H9 (cell line): ENCODE measurements at regions not wholly inside any gene's neighbourhood (a gene's known extent, or its start where the extent isn't known, plus 50 kb on each side); places are given as distances from the start of the nearest gene placed in this dataset.

Experiments used
- DNase-seq: peaks from one replicate; pipeline ENCODE4 v3.0.0-alpha.2; 2017
- H2AFZ ChIP-seq: one replicate; pipeline ENCODE4 v1.6.1; 2013; ENCODE audit warnings: mild to moderate bottlenecking, low read length, control low read depth, moderate library complexity
- H2AK5ac ChIP-seq: 2 replicates; pipeline ENCODE4 v1.6.1; 2013; ENCODE audit warnings: low read length, control low read depth, mixed read lengths; ENCODE audit not compliant: insufficient read length
- H2BK120ac ChIP-seq: one replicate; pipeline ENCODE4 v1.6.1; 2013; ENCODE audit warnings: low read depth, mild to moderate bottlenecking, low read length, control low read depth, inconsistent platforms; ENCODE audit not compliant: poor library complexity, severe bottlenecking
- H2BK12ac ChIP-seq: 2 replicates; pipeline ENCODE4 v1.6.1; 2013; ENCODE audit warnings: low read length, control low read depth, mixed read lengths, low read depth; ENCODE audit not compliant: insufficient read length
- H2BK15ac ChIP-seq: 2 replicates; pipeline ENCODE4 v1.6.1; 2013; ENCODE audit warnings: low read depth, low read length, control low read depth
- H2BK20ac ChIP-seq: one replicate; pipeline ENCODE4 v1.6.1; 2013; ENCODE audit warnings: low read depth, mild to moderate bottlenecking, low read length, control low read depth, inconsistent platforms; ENCODE audit not compliant: poor library complexity, severe bottlenecking
- H2BK5ac ChIP-seq: 2 replicates; pipeline ENCODE4 v1.6.1; 2013; ENCODE audit warnings: low read length, control low read depth, mixed read lengths; ENCODE audit not compliant: insufficient read length
- H3K14ac ChIP-seq: 2 replicates; pipeline ENCODE4 v1.6.1; 2013; ENCODE audit warnings: low read length, control low read depth; ENCODE audit not compliant: insufficient read depth
- H3K18ac ChIP-seq: 2 replicates; pipeline ENCODE4 v1.6.1; 2013; ENCODE audit warnings: low read depth, mild to moderate bottlenecking, mixed read lengths, low read length, control low read depth; ENCODE audit not compliant: insufficient read length
- H3K23ac ChIP-seq: 2 replicates; pipeline ENCODE4 v1.6.1; 2013; ENCODE audit warnings: low read length, control low read depth, mixed read lengths, low read depth; ENCODE audit not compliant: insufficient read length
- H3K23me2 ChIP-seq: 2 replicates; pipeline ENCODE4 v1.6.1; 2013; ENCODE audit warnings: low read depth, mild to moderate bottlenecking, mixed read lengths, low read length, control low read depth; ENCODE audit not compliant: insufficient read length, poor library complexity, severe bottlenecking
- H3K27ac ChIP-seq: 2 replicates; pipeline ENCODE4 v1.5.1; 2013; ENCODE audit warnings: low read length, control low read depth, mixed read lengths, low read depth; ENCODE audit not compliant: insufficient read length
- H3K27me3 ChIP-seq: 2 replicates; pipeline ENCODE4 v1.6.1; 2013; ENCODE audit warnings: low read length, control low read depth, inconsistent platforms; ENCODE audit not compliant: insufficient read depth
- H3K4ac ChIP-seq: 2 replicates; pipeline ENCODE4 v1.6.1; 2013; ENCODE audit warnings: low read depth, mild to moderate bottlenecking, control low read depth, inconsistent platforms, low read length, moderate library complexity
- H3K4me1 ChIP-seq: 2 replicates; pipeline ENCODE4 v1.6.1; 2013; ENCODE audit warnings: low read length, control low read depth, inconsistent platforms; ENCODE audit not compliant: insufficient read depth
- H3K4me2 ChIP-seq: 2 replicates; pipeline ENCODE4 v1.6.1; 2013; ENCODE audit warnings: low read length, control low read depth, mixed read lengths; ENCODE audit not compliant: insufficient read length, insufficient read depth
- H3K56ac ChIP-seq: 2 replicates; pipeline ENCODE4 v1.6.1; 2013; ENCODE audit warnings: low read depth, mild to moderate bottlenecking, mixed read lengths, low read length, control low read depth; ENCODE audit not compliant: insufficient read length
- H3K79me1 ChIP-seq: 2 replicates; pipeline ENCODE4 v1.6.1; 2013; ENCODE audit warnings: low read depth, mild to moderate bottlenecking, moderate library complexity, low read length, control low read depth, inconsistent platforms; ENCODE audit not compliant: insufficient read depth, poor library complexity, severe bottlenecking
- H3K79me2 ChIP-seq: 2 replicates; pipeline ENCODE4 v1.6.1; 2013; ENCODE audit warnings: low read length, control low read depth, inconsistent platforms; ENCODE audit not compliant: insufficient read depth
- H3K9ac ChIP-seq: 2 replicates; pipeline ENCODE4 v1.6.1; 2013; ENCODE audit warnings: low read length, control low read depth, mixed read lengths; ENCODE audit not compliant: insufficient read length; ENCODE audit errors: extremely low read depth
- H3K9me3 ChIP-seq: one replicate; pipeline ENCODE4 v1.6.1; 2013; ENCODE audit warnings: low read depth, low read length, inconsistent platforms; ENCODE audit not compliant: control insufficient read depth
- H3T11ph ChIP-seq: one replicate; pipeline ENCODE4 v1.6.1; 2013; ENCODE audit warnings: mild to moderate bottlenecking, low read length, control low read depth, inconsistent platforms
- H4K20me1 ChIP-seq: one replicate; pipeline ENCODE4 v1.6.1; 2013; ENCODE audit not compliant: control insufficient read depth, insufficient read length, insufficient read depth
- H4K5ac ChIP-seq: 2 replicates; pipeline ENCODE4 v1.6.1; 2013; ENCODE audit warnings: low read depth, mild to moderate bottlenecking, mixed read lengths, low read length, control low read depth; ENCODE audit not compliant: insufficient read length
- H4K8ac ChIP-seq: replicated peaks from 2 replicates; pipeline ENCODE4 v1.6.1; 2013; ENCODE audit warnings: low read length, control low read depth, mixed read lengths, low read depth; ENCODE audit not compliant: insufficient read length
- H4K91ac ChIP-seq: 2 replicates; pipeline ENCODE4 v1.6.1; 2013; ENCODE audit warnings: low read depth, mild to moderate bottlenecking, moderate library complexity, mixed read lengths, low read length, control low read depth; ENCODE audit not compliant: insufficient read length
- H3K27ac Mint-ChIP-seq, 3 experiments: 2 replicates in 2 of 3; 3 replicates in 1 of 3; pipeline ENCODE4 v1.8.0; 2020 to 2021; ENCODE audit warnings: mixed read lengths in 3 of 3, mild to moderate bottlenecking in 1 of 3, moderate library complexity in 1 of 3
- H3K27me3 Mint-ChIP-seq: 2 replicates; pipeline ENCODE4 v1.8.0; 2021; ENCODE audit warnings: low read depth, mild to moderate bottlenecking, moderate library complexity, mixed read lengths
- H3K36me3 Mint-ChIP-seq, 3 experiments: 2 replicates in 2 of 3; 3 replicates in 1 of 3; pipeline ENCODE4 v1.8.0; 2020 to 2021; ENCODE audit warnings: low read depth in 3 of 3, mixed read lengths in 3 of 3; ENCODE audit not compliant: insufficient read depth in 1 of 3
- H3K4me1 Mint-ChIP-seq, 2 experiments: 2 replicates each; pipeline ENCODE4 v1.8.0; 2020; ENCODE audit warnings: mixed read lengths in 2 of 2
- H3K4me3 Mint-ChIP-seq, 2 experiments: 2 replicates in 1 of 2; 3 replicates in 1 of 2; pipeline ENCODE4 v1.8.0; 2020 to 2021; ENCODE audit warnings: mild to moderate bottlenecking in 2 of 2, mixed read lengths in 2 of 2, moderate library complexity in 1 of 2
- H3K9me3 Mint-ChIP-seq, 2 experiments: 2 replicates in 1 of 2; 3 replicates in 1 of 2; pipeline ENCODE4 v1.8.0; 2020; ENCODE audit warnings: mild to moderate bottlenecking in 2 of 2, mixed read lengths in 2 of 2, moderate library complexity in 1 of 2
- CTCF ChIP-seq: fragments of 200-600 bp; sonication (generic); conservative IDR thresholded peaks from 3 replicates; pipeline ENCODE4 v1.8.0; 2021; ENCODE audit warnings: antibody characterized with exemption, mild to moderate bottlenecking
- WGBS: extraction: QIAGEN DNeasy Blood & Tissue Kit; methylation state at CpG from one replicate; pipeline ENCODE4 v1.1.7; 2013; ENCODE audit warnings: missing lambda C conversion rate, low lambda C conversion rate, mixed read lengths; ENCODE audit not compliant: insufficient read length; ENCODE audit errors: extremely low coverage; 5-methylcytosine and 5-hydroxymethylcytosine counted together

- Histone ChIP-seq H3K27ac (no peak overlapping the region), H2BK120ac (no peak overlapping the region), H3K18ac (no peak overlapping the region), H3K9ac (no peak overlapping the region), H4K91ac (no peak overlapping the region), H2AFZ (no peak overlapping the region), H3K4me1 (no peaks in the 10 kb centered on the region), H4K20me1 (no peaks in the 10 kb centered on the region), H3K4me2 (no peak overlapping the region), H2AK5ac (no peak overlapping the region), H2BK20ac (no peak overlapping the region), H3K56ac (no peak overlapping the region), H3K79me2 (no peaks in the 10 kb centered on the region), H2BK5ac (no peak overlapping the region), H2BK15ac (no peak overlapping the region), H3T11ph (no peak overlapping the region), H4K8ac (no peak overlapping the region), H3K23me2 (no peaks in the 10 kb centered on the region), H2BK12ac (no peak overlapping the region), H3K27me3 (no peaks in the 10 kb centered on the region), H3K23ac (no peak overlapping the region), H3K9me3 (no peaks in the 10 kb centered on the region), H3K14ac (no peak overlapping the region), H3K4ac (no peak overlapping the region), H3K79me1 (no peaks in the 10 kb centered on the region), H4K5ac (no peak overlapping the region)
- no CpG with 5 or more reads among the region's 4 CpGs for WGBS
- no peak overlapping the region for H3K4me3 Mint-ChIP-seq
- peaks cover 4% of the 10 kb centered on the region for H3K27me3 Mint-ChIP-seq
- H3K9me3 Mint-ChIP-seq, result no peaks in the 10 kb centered on the region
- no peak for TF ChIP-seq CTCF
- DNase-seq, result no peak
- no peaks in the 10 kb centered on the region for H3K36me3 Mint-ChIP-seq
- H3K27ac Mint-ChIP-seq, result no peak overlapping the region
- peaks cover 5 to 6% of the 10 kb centered on the region in 2 experiments; a peak in 1 of 4 replicates for H3K4me1 Mint-ChIP-seq
Measured at GRCh38 chr9:87795178-87795577, 69.3 kb downstream of the CTSL start.
